Neural progenitor cell (in vitro differentiated cells): ENCODE measurements at regions not wholly inside any gene's neighbourhood (a gene's known extent, or its start where the extent isn't known, plus 50 kb on each side); places are given as distances from the start of the nearest gene placed in this dataset.

Experiments
- EZH2 ChIP-seq: fragments of 200-600 bp; sonication (generic); IDR thresholded peaks from 2 replicates; pipeline ENCODE4 v1.6.1; 2017; ENCODE audit warnings: antibody characterized with exemption, mild to moderate bottlenecking, moderate library complexity
- TF ChIP-seq, protein P1 (sequence below): fragments of 200-600 bp; sonication (generic); IDR thresholded peaks from 2 replicates; pipeline ENCODE4 v1.5.1; 2017; ENCODE audit warnings: antibody characterized with exemption, mild to moderate bottlenecking

DNA sequence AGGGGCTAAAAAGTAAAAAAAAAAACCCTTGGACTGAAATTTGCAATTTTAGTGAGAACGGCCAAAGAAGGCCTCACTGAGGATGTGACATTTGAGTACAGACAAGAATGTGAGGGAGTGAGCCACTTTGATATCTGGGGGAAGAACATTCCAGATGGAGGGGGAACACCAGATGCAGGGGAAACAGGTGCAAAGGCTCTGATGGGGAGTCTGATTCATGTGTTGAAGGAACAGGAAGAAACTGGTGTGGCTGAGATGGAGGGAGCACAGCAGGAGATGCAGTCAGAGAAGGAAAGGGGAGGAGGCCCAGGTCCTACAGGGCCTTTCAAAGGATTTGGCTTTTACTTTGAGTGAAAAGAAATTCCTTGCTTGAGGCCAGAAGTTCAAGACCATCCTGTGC lies 615.7 kb upstream of the NRP1 start:
- TF ChIP-seq, protein P1, sequence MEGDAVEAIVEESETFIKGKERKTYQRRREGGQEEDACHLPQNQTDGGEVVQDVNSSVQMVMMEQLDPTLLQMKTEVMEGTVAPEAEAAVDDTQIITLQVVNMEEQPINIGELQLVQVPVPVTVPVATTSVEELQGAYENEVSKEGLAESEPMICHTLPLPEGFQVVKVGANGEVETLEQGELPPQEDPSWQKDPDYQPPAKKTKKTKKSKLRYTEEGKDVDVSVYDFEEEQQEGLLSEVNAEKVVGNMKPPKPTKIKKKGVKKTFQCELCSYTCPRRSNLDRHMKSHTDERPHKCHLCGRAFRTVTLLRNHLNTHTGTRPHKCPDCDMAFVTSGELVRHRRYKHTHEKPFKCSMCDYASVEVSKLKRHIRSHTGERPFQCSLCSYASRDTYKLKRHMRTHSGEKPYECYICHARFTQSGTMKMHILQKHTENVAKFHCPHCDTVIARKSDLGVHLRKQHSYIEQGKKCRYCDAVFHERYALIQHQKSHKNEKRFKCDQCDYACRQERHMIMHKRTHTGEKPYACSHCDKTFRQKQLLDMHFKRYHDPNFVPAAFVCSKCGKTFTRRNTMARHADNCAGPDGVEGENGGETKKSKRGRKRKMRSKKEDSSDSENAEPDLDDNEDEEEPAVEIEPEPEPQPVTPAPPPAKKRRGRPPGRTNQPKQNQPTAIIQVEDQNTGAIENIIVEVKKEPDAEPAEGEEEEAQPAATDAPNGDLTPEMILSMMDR: no peak
- no peak for TF ChIP-seq EZH2
